Panc1 (cell line): ENCODE measurements at regions not wholly inside any gene's neighbourhood (a gene's known extent, or its start where the extent isn't known, plus 50 kb on each side); places are given as distances from the start of the nearest gene placed in this dataset.

ENCODE experiments used
- ATAC-seq: fragments of 200-7000 bp; cut with Tn5 transposase; 2 replicates; pipeline ENCODE4 v1.9.1; 2020; ENCODE audit warnings: mild to moderate bottlenecking, moderate library complexity
- BruUV-seq: library from RNA; stranded (reverse); fragments of 400-500 nt; replicated peaks from 2 replicates; lab custom pipeline; 2021; lab: Mats Ljungman, UMichigan
- CTCF ChIA-PET: fragments of 300-600 bp; sonication (Branson Sonifier 250); formaldehyde crosslinking; loops from one replicate; lab custom pipeline; 2022; ENCODE audit warnings: antibody characterized with exemption; lab: Charles Lee
- POLR2A ChIA-PET: fragments of 300-600 bp; sonication (Branson Sonifier 250); formaldehyde crosslinking; loops from one replicate; lab custom pipeline; 2022; ENCODE audit warnings: antibody characterized with exemption; lab: Charles Lee
- DNase-seq: peaks from one replicate; pipeline ENCODE4 v3.0.0-alpha.2; 2010; ENCODE audit warnings: low read depth, low spot score
- H3K27ac ChIP-seq: 2 replicates; pipeline ENCODE4 v1.5.1; 2011; ENCODE audit warnings: mild to moderate bottlenecking, low read length, inconsistent platforms
- H3K27me3 ChIP-seq: fragments of 200-500 bp; sonication (Bioruptor generic); 2 replicates; pipeline ENCODE4 v1.6.0; 2014; ENCODE audit warnings: low read length, inconsistent platforms; ENCODE audit not compliant: control insufficient read depth, insufficient read depth
- H3K36me3 ChIP-seq: fragments of 200-500 bp; sonication (Bioruptor generic); 2 replicates; pipeline ENCODE4 v1.5.1; 2014; ENCODE audit warnings: inconsistent platforms, mild to moderate bottlenecking, low read length, moderate library complexity; ENCODE audit not compliant: control insufficient read depth, insufficient read depth
- H3K4me1 ChIP-seq: 2 replicates; pipeline ENCODE4 v1.5.1; 2011; ENCODE audit warnings: inconsistent platforms, mild to moderate bottlenecking, low read length, moderate library complexity; ENCODE audit not compliant: control insufficient read depth, insufficient read depth
- H3K4me3 ChIP-seq, 2 experiments: 2 replicates each; pipeline ENCODE4 v1.5.1; 2011 to 2012; ENCODE audit warnings: low read depth in 2 of 2, low read length in 2 of 2, mild to moderate bottlenecking in 2 of 2, inconsistent platforms in 1 of 2, moderate library complexity in 1 of 2
- H3K9me3 ChIP-seq: fragments of 200-500 bp; sonication (Bioruptor generic); 2 replicates; pipeline ENCODE4 v1.5.1; 2014; ENCODE audit warnings: low read depth, mild to moderate bottlenecking, inconsistent platforms, low read length, moderate library complexity; ENCODE audit not compliant: control insufficient read depth, insufficient read depth
- POLR2AphosphoS5 ChIP-seq: IDR thresholded peaks from 2 replicates; pipeline ENCODE4 v1.6.1; 2012; ENCODE audit warnings: mild to moderate bottlenecking, low read depth, low read length, moderate library complexity
- REST ChIP-seq, 2 experiments: IDR thresholded peaks; 2 replicates each; pipeline ENCODE4 v1.6.1; 2011 to 2012; ENCODE audit warnings: low read depth in 2 of 2, control low read depth in 1 of 2, low read length in 1 of 2, mild to moderate bottlenecking in 1 of 2, moderate library complexity in 1 of 2; ENCODE audit not compliant: insufficient read depth in 1 of 2
- SIN3A ChIP-seq: IDR thresholded peaks from 2 replicates; pipeline ENCODE4 v1.6.1; 2012; ENCODE audit warnings: low read depth, mild to moderate bottlenecking, low read length, moderate library complexity, borderline replicate concordance; ENCODE audit not compliant: insufficient read depth
- TCF7L2 ChIP-seq: IDR thresholded peaks from 2 replicates; pipeline ENCODE4 v1.6.1; 2011; ENCODE audit warnings: mild to moderate bottlenecking, low read depth, low read length, inconsistent platforms
- in situ Hi-C: cut with HindIII; loops from 2 replicates; pipeline ENCODE4 v1.10.0; 2016; ENCODE audit warnings: low sequenced_read_pairs, low pct_unique_long_range_greater_than_20kb
- intact Hi-C: fragments of 100-400 bp; cut with micrococcal nuclease; formaldehyde crosslinking; loops from one replicate; pipeline ENCODE4 v1.10.0; 2022; ENCODE audit not compliant: unreplicated experiment
- TF ChIP-seq, protein P1 (sequence below): fragments of 450-650 bp; IDR thresholded peaks from 2 replicates; pipeline ENCODE4 v1.5.1; 2017; ENCODE audit warnings: mild to moderate bottlenecking

- ATAC-seq = no peak
- TF ChIP-seq REST (IDR thresholded peaks at IDR 0.05; ENCODE audit: insufficient read depth in 1 of 2, low read depth in 2 of 2, low read length in 1 of 2) = no peak
- TF ChIP-seq, protein P1, sequence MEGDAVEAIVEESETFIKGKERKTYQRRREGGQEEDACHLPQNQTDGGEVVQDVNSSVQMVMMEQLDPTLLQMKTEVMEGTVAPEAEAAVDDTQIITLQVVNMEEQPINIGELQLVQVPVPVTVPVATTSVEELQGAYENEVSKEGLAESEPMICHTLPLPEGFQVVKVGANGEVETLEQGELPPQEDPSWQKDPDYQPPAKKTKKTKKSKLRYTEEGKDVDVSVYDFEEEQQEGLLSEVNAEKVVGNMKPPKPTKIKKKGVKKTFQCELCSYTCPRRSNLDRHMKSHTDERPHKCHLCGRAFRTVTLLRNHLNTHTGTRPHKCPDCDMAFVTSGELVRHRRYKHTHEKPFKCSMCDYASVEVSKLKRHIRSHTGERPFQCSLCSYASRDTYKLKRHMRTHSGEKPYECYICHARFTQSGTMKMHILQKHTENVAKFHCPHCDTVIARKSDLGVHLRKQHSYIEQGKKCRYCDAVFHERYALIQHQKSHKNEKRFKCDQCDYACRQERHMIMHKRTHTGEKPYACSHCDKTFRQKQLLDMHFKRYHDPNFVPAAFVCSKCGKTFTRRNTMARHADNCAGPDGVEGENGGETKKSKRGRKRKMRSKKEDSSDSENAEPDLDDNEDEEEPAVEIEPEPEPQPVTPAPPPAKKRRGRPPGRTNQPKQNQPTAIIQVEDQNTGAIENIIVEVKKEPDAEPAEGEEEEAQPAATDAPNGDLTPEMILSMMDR = no peak
Observed at GRCh38 chr10:64215088-64215487, 693.9 kb downstream of the REEP3 start.

GRCh38 chr10:64219271-64220025, 698.2 kb downstream of the REEP3 start:
- Histone ChIP-seq H3K36me3 (no peaks in the 10 kb centered on the region), H3K9me3 (peaks cover 5% of the 10 kb centered on the region; the same call in 1 of the 2 replicates), H3K4me3 (no peak overlapping the region), H3K4me1 (no peaks in the 10 kb centered on the region), H3K27me3 (no peaks in the 10 kb centered on the region), H3K27ac (no peak overlapping the region)
- no peak for TF ChIP-seq TCF7L2
- no peak for TF ChIP-seq SIN3A
- TF ChIP-seq, protein P1 = no peak
- no peak for TF ChIP-seq REST (IDR thresholded peaks at IDR 0.05; ENCODE audit: insufficient read depth in 1 of 2, low read depth in 2 of 2, low read length in 1 of 2)
- TF ChIP-seq POLR2AphosphoS5 = no peak
- DNase-seq = no peak
- intact Hi-C loops (no loop called here), in situ Hi-C loops (no loop called here)
- ChIA-PET POLR2A (no interaction called here), CTCF (no interaction called here)
- no peak for ATAC-seq
- BruUV-seq = no TSS peak

More at GRCh38 chr10:64215088-64215487, 693.9 kb downstream of the REEP3 start:
- ChIA-PET CTCF (no interaction called here), POLR2A (no interaction called here)
- no peak overlapping the region for H3K4me3 ChIP-seq
- BruUV-seq = no TSS peak
- in situ Hi-C loops (no loop called here), intact Hi-C loops (no loop called here)
- H3K27ac ChIP-seq = no peak overlapping the region
- H3K36me3 ChIP-seq = no peaks in the 10 kb centered on the region
- no peaks in the 10 kb centered on the region for H3K27me3 ChIP-seq
- H3K4me1 ChIP-seq = no peaks in the 10 kb centered on the region
- DNase-seq = no peak
- H3K9me3 ChIP-seq = peaks cover 7% of the 10 kb centered on the region; the same call in 1 of the 2 replicates
